Posterior cingulate gyrus (tissue), 11 donors: ENCODE measurements at regions not wholly inside any gene's neighbourhood (a gene's known extent, or its start where the extent isn't known, plus 50 kb on each side); places are given as distances from the start of the nearest gene placed in this dataset.
A peak's percentile ranks its signal among the peaks of the same experiment; 100 is the strongest.

Experiments used
- DNase-seq, 10 donors: peaks; one replicate each; pipeline versions ENCODE4 v3.0.0 to v3.0.0-alpha.2; 2020 to 2021; ENCODE audit warnings: mixed read lengths in 3 of 10
- intact Hi-C: fragments of 100-400 bp; cut with DNase I; formaldehyde crosslinking; loops from one replicate; pipeline ENCODE4 v1.15.1; 2023

- no peak for DNase-seq
- intact Hi-C loops: no loop called here
Measured at GRCh38 chr2:139216435-139216834, 436.2 kb upstream of the NXPH2 start.

GRCh38 chr2:139214801-139215200, 434.6 kb upstream of the NXPH2 start:
- intact Hi-C loops: no loop called here
- no peak for DNase-seq

GRCh38 chr2:139209586-139209985, 429.4 kb upstream of the NXPH2 start:
- intact Hi-C loops: no loop called here
- no peak for DNase-seq

- intact Hi-C loops: no loop called here
- no peak for DNase-seq
Measured at GRCh38 chr2:139201516-139201915, 421.3 kb upstream of the NXPH2 start.

- intact Hi-C loops: no loop called here
- no peak for DNase-seq
Measured at GRCh38 chr2:139196754-139197153, 416.6 kb upstream of the NXPH2 start.

- intact Hi-C loops: no loop called here
- no peak for DNase-seq
Measured at GRCh38 chr2:139194546-139194945, 414.4 kb upstream of the NXPH2 start.

- no peak for DNase-seq
Measured at GRCh38 chr2:139177041-139177440, 396.9 kb upstream of the NXPH2 start.

GRCh38 chr2:139175510-139175909, 395.3 kb upstream of the NXPH2 start:
- no peak for DNase-seq
- intact Hi-C loops: no loop called here

More at GRCh38 chr2:139177041-139177440, 396.9 kb upstream of the NXPH2 start:
- intact Hi-C loops: no loop called here

- intact Hi-C loops: no loop called here
- DNase-seq: no peak
Measured at GRCh38 chr2:139170406-139170805, 390.2 kb upstream of the NXPH2 start.

GRCh38 chr2:139165601-139166000, 385.4 kb upstream of the NXPH2 start:
- intact Hi-C loops: no loop called here
- peak in 2 of 10 donors; percentile 70 to 83 for DNase-seq

- intact Hi-C loops: no loop called here
- no peak for DNase-seq
Measured at GRCh38 chr2:139165041-139165440, 384.9 kb upstream of the NXPH2 start.

GRCh38 chr2:139162957-139163356, 382.8 kb upstream of the NXPH2 start:
- intact Hi-C loops: no loop called here
- no peak for DNase-seq

GRCh38 chr2:139162456-139162855, 382.3 kb upstream of the NXPH2 start:
- intact Hi-C loops: no loop called here
- DNase-seq: no peak

- intact Hi-C loops: no loop called here
- DNase-seq: no peak
Measured at GRCh38 chr2:139160836-139161235, 380.6 kb upstream of the NXPH2 start.

- intact Hi-C loops: no loop called here
- no peak for DNase-seq
Measured at GRCh38 chr2:139159177-139159576, 379.0 kb upstream of the NXPH2 start.

GRCh38 chr2:139156730-139157129, 376.5 kb upstream of the NXPH2 start:
- intact Hi-C loops: no loop called here

GRCh38 chr2:139155991-139156390, 375.8 kb upstream of the NXPH2 start:
- intact Hi-C loops: no loop called here
- DNase-seq: no peak

More at GRCh38 chr2:139156730-139157129, 376.5 kb upstream of the NXPH2 start:
- DNase-seq: no peak

- no peak for DNase-seq
- intact Hi-C loops: no loop called here
Measured at GRCh38 chr2:139142252-139142880, 362.2 kb upstream of the NXPH2 start.

- DNase-seq: no peak
- intact Hi-C loops: no loop called here
Measured at GRCh38 chr2:139124271-139124670, 344.1 kb upstream of the NXPH2 start.

- intact Hi-C loops: no loop called here
- DNase-seq: no peak
Measured at GRCh38 chr2:139123795-139124194, 343.6 kb upstream of the NXPH2 start.

GRCh38 chr2:139122711-139123158, 342.5 kb upstream of the NXPH2 start:
- no peak for DNase-seq
- intact Hi-C loops: no loop called here

- DNase-seq: no peak
- intact Hi-C loops: no loop called here
Measured at GRCh38 chr2:139099721-139100120, 319.5 kb upstream of the NXPH2 start.

GRCh38 chr2:139098961-139099360, 318.8 kb upstream of the NXPH2 start:
- intact Hi-C loops: no loop called here
- no peak for DNase-seq
